HG03060 (cell line): ENCODE measurements at regions not wholly inside any gene's neighbourhood (a gene's known extent, or its start where the extent isn't known, plus 50 kb on each side); places are given as distances from the start of the nearest gene placed in this dataset.

Source experiments
- ATAC-seq: cut with Tn5 transposase; IDR thresholded peaks from one replicate; pipeline ENCODE4 v1.9.1; 2021; ENCODE audit warnings: low read depth, moderate number of reproducible peaks; ENCODE audit not compliant: unreplicated experiment

DNA sequence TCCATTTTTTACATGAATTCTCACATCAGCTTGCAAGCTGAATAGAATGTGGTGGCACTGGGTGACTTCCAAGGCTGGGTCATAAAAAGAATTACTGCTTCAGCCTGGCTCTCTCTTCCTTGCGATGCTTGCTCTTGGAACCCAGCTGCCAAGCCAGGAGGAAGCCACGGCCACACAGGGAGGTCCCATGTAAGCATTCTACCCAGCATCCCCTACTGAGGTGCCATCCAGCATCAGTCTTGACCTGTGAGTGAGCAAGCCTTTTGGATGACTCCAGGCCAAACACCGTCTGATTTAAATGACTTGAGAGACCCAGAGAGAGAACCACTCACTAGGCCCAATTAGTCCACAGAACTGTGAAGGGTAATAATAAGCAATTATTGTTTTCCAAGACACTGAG, 750.3 kb upstream of the RAB6C start:
- no peak for ATAC-seq

GRCh38 chr2:129229830-129230441, 749.5 kb upstream of the RAB6C start:
- no peak for ATAC-seq

GRCh38 chr2:129231924-129232323, 747.5 kb upstream of the RAB6C start:
- no peak for ATAC-seq

DNA sequence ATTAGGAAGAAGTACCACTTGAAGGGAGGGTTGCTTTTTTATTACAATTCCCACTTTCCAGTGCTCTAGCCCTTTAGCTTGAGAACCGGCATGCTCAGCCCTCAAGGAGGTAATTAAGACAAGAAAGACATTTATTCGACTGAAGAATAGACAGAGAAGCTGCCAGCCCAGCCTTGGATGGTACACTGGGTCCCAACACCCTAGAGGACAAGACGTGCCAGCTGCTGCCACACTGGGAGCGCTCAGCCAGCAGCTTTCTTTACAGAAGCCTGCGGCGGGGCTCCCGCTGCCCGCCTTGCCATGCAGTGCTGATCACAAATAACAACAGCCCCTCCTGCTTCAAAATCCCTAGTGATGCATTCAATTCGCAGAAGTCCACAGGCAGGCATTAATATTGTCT, 746.3 kb upstream of the RAB6C start:
- ATAC-seq, result no peak

- ATAC-seq, result no peak
These were observed 745.6 kb upstream of the RAB6C start for GRCh38 chr2:129233751-129234406.

GRCh38 chr2:129236601-129237000, 742.9 kb upstream of the RAB6C start:
- ATAC-seq, result no peak

DNA sequence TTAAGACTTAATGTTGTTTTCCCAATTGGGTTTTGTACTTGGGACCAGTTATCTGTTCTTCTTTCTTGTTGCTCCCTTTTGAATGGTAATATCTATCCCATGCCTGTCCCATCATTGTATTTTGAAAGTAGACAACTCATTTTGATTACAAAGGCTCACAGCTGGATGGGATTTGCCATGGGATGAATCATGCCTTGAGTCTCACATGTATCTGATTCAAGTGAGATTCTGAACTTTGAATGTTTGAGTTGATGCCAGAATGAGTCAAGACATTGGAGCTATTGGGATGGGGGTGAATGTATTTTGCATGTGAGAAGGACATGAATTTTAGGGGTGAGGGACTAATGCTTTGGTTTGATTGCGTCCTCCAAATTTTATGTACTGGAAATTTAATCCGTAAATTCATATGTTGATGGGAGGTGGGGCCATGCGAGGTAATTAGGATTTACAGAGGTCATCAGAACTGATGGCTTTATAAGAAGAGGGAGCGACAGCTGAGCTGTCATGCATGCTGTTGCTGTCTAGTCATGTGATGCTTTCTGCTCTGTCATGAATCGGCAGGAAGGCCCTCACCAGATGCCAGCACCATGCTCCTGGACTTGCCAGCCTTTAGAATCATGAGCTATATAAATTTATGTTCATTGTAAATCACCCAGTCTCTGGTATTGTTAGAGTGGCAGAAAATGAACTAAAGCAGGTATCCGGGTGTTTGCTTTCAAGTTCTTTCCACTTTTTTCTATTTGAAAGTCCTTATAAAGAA, 741.3 kb upstream of the RAB6C start:
- ATAC-seq, result no peak

GRCh38 chr2:129239141-129239540, 740.3 kb upstream of the RAB6C start:
- ATAC-seq, result no peak

DNA sequence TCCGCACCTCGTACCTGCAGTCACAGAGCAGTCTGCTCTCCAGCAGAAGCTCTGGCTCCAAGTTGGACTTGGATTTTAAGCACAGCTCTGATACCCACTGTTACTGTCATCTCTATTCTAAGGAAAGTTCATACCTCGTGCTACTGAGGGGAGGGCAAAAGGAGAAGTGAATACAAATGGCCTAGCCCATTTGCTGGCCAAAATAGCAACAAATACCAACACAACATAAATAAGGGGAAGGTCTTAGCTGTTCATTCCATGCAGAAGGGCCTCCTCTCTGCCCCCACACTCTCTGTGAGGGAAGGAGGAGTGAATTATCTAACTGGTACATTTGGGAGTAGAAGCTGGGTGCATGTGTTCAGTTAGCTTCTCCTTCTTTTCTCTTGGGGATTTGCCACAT, 739.4 kb upstream of the RAB6C start:
- ATAC-seq, result no peak

GRCh38 chr2:129242269-129242668, 737.2 kb upstream of the RAB6C start:
- ATAC-seq, result no peak

GRCh38 chr2:129247751-129248150, 731.7 kb upstream of the RAB6C start:
- ATAC-seq, result no peak

- ATAC-seq, result no peak
These were observed 731.3 kb upstream of the RAB6C start for GRCh38 chr2:129248198-129248597.

- ATAC-seq, result no peak
These were observed 726.5 kb upstream of the RAB6C start for GRCh38 chr2:129252781-129253460.

- ATAC-seq, result no peak
These were observed 726.0 kb upstream of the RAB6C start for GRCh38 chr2:129253461-129253812.

DNA sequence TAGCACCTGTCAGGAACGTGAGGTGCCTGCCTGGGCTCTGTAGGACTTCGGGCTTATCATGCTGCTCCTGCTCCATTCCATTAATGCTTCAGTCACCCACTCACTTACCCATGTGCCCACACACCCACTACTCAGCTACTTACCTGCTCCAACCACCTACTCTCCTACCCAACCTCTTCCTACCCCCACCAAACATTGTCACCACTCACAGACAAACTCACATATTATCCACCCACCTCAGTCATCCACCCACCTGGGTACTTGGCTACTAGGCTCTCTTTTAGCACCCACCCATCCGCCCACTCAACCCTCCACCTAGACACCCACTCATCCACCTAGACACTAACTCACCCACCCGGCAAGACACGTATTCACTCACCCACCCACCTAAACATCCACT, 724.7 kb upstream of the RAB6C start:
- no peak for ATAC-seq

- no peak for ATAC-seq
These were observed 723.7 kb upstream of the RAB6C start for GRCh38 chr2:129255610-129256313.

DNA sequence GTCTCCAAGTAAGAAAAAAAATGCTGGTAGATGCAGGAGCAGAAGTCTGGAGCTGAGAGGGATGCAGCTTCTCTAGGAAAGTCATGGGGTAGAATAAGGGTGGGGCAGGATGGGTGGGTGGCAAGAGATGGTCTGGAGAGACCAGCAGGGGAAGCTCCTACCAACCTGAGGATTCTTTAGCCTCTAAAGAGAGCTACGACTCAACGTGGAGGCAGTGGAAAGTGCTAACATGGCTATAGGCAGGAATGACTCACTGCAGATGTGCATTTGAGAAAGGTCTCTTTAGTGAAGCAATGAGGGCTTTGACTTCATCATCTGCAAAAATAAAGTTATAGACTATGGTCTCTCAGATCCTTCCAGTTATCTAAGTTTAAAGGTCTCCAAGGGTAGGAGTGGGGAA, 722.8 kb upstream of the RAB6C start:
- ATAC-seq, result no peak

- ATAC-seq, result no peak
These were observed 716.5 kb upstream of the RAB6C start for GRCh38 chr2:129262934-129263333.

DNA sequence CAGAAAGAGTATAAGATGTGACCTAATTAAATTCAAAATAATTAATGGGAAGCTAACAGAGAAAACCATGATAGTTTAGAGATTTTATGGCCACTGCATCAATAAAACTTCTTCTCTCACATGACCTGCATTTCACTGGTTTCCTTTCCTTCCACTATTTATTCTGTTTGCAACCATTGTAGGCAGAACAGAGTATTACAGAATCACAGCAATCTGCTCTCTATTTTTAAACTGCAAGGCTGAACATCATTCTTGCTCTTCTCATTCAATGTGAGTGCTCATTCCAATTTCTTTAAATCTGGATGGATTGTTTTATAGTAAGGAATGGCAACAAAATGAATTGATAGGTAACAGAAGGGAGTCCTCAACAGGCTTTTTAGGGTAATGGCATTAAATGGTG, 715.5 kb upstream of the RAB6C start:
- ATAC-seq, result no peak

- ATAC-seq, result no peak
These were observed 711.9 kb upstream of the RAB6C start for GRCh38 chr2:129267559-129267958.
